H9 (cell line): ENCODE measurements at regions not wholly inside any gene's neighbourhood (a gene's known extent, or its start where the extent isn't known, plus 50 kb on each side); places are given as distances from the start of the nearest gene placed in this dataset.

Source experiments
- DNase-seq: peaks from one replicate; pipeline ENCODE4 v3.0.0-alpha.2; 2017
- H2AFZ ChIP-seq: one replicate; pipeline ENCODE4 v1.6.1; 2013; ENCODE audit warnings: mild to moderate bottlenecking, low read length, control low read depth, moderate library complexity
- H2AK5ac ChIP-seq: 2 replicates; pipeline ENCODE4 v1.6.1; 2013; ENCODE audit warnings: low read length, control low read depth, mixed read lengths; ENCODE audit not compliant: insufficient read length
- H2BK120ac ChIP-seq: one replicate; pipeline ENCODE4 v1.6.1; 2013; ENCODE audit warnings: low read depth, mild to moderate bottlenecking, low read length, control low read depth, inconsistent platforms; ENCODE audit not compliant: poor library complexity, severe bottlenecking
- H2BK12ac ChIP-seq: 2 replicates; pipeline ENCODE4 v1.6.1; 2013; ENCODE audit warnings: low read length, control low read depth, mixed read lengths, low read depth; ENCODE audit not compliant: insufficient read length
- H2BK15ac ChIP-seq: 2 replicates; pipeline ENCODE4 v1.6.1; 2013; ENCODE audit warnings: low read depth, low read length, control low read depth
- H2BK20ac ChIP-seq: one replicate; pipeline ENCODE4 v1.6.1; 2013; ENCODE audit warnings: low read depth, mild to moderate bottlenecking, low read length, control low read depth, inconsistent platforms; ENCODE audit not compliant: poor library complexity, severe bottlenecking
- H2BK5ac ChIP-seq: 2 replicates; pipeline ENCODE4 v1.6.1; 2013; ENCODE audit warnings: low read length, control low read depth, mixed read lengths; ENCODE audit not compliant: insufficient read length
- H3K14ac ChIP-seq: 2 replicates; pipeline ENCODE4 v1.6.1; 2013; ENCODE audit warnings: low read length, control low read depth; ENCODE audit not compliant: insufficient read depth
- H3K18ac ChIP-seq: 2 replicates; pipeline ENCODE4 v1.6.1; 2013; ENCODE audit warnings: low read depth, mild to moderate bottlenecking, mixed read lengths, low read length, control low read depth; ENCODE audit not compliant: insufficient read length
- H3K23ac ChIP-seq: 2 replicates; pipeline ENCODE4 v1.6.1; 2013; ENCODE audit warnings: low read length, control low read depth, mixed read lengths, low read depth; ENCODE audit not compliant: insufficient read length
- H3K23me2 ChIP-seq: 2 replicates; pipeline ENCODE4 v1.6.1; 2013; ENCODE audit warnings: low read depth, mild to moderate bottlenecking, mixed read lengths, low read length, control low read depth; ENCODE audit not compliant: insufficient read length, poor library complexity, severe bottlenecking
- H3K27ac ChIP-seq: 2 replicates; pipeline ENCODE4 v1.5.1; 2013; ENCODE audit warnings: low read length, control low read depth, mixed read lengths, low read depth; ENCODE audit not compliant: insufficient read length
- H3K27me3 ChIP-seq: 2 replicates; pipeline ENCODE4 v1.6.1; 2013; ENCODE audit warnings: low read length, control low read depth, inconsistent platforms; ENCODE audit not compliant: insufficient read depth
- H3K4ac ChIP-seq: 2 replicates; pipeline ENCODE4 v1.6.1; 2013; ENCODE audit warnings: low read depth, mild to moderate bottlenecking, control low read depth, inconsistent platforms, low read length, moderate library complexity
- H3K4me1 ChIP-seq: 2 replicates; pipeline ENCODE4 v1.6.1; 2013; ENCODE audit warnings: low read length, control low read depth, inconsistent platforms; ENCODE audit not compliant: insufficient read depth
- H3K4me2 ChIP-seq: 2 replicates; pipeline ENCODE4 v1.6.1; 2013; ENCODE audit warnings: low read length, control low read depth, mixed read lengths; ENCODE audit not compliant: insufficient read length, insufficient read depth
- H3K56ac ChIP-seq: 2 replicates; pipeline ENCODE4 v1.6.1; 2013; ENCODE audit warnings: low read depth, mild to moderate bottlenecking, mixed read lengths, low read length, control low read depth; ENCODE audit not compliant: insufficient read length
- H3K79me1 ChIP-seq: 2 replicates; pipeline ENCODE4 v1.6.1; 2013; ENCODE audit warnings: low read depth, mild to moderate bottlenecking, moderate library complexity, low read length, control low read depth, inconsistent platforms; ENCODE audit not compliant: insufficient read depth, poor library complexity, severe bottlenecking
- H3K79me2 ChIP-seq: 2 replicates; pipeline ENCODE4 v1.6.1; 2013; ENCODE audit warnings: low read length, control low read depth, inconsistent platforms; ENCODE audit not compliant: insufficient read depth
- H3K9ac ChIP-seq: 2 replicates; pipeline ENCODE4 v1.6.1; 2013; ENCODE audit warnings: low read length, control low read depth, mixed read lengths; ENCODE audit not compliant: insufficient read length; ENCODE audit errors: extremely low read depth
- H3K9me3 ChIP-seq: one replicate; pipeline ENCODE4 v1.6.1; 2013; ENCODE audit warnings: low read depth, low read length, inconsistent platforms; ENCODE audit not compliant: control insufficient read depth
- H3T11ph ChIP-seq: one replicate; pipeline ENCODE4 v1.6.1; 2013; ENCODE audit warnings: mild to moderate bottlenecking, low read length, control low read depth, inconsistent platforms
- H4K20me1 ChIP-seq: one replicate; pipeline ENCODE4 v1.6.1; 2013; ENCODE audit not compliant: control insufficient read depth, insufficient read length, insufficient read depth
- H4K5ac ChIP-seq: 2 replicates; pipeline ENCODE4 v1.6.1; 2013; ENCODE audit warnings: low read depth, mild to moderate bottlenecking, mixed read lengths, low read length, control low read depth; ENCODE audit not compliant: insufficient read length
- H4K8ac ChIP-seq: replicated peaks from 2 replicates; pipeline ENCODE4 v1.6.1; 2013; ENCODE audit warnings: low read length, control low read depth, mixed read lengths, low read depth; ENCODE audit not compliant: insufficient read length
- H4K91ac ChIP-seq: 2 replicates; pipeline ENCODE4 v1.6.1; 2013; ENCODE audit warnings: low read depth, mild to moderate bottlenecking, moderate library complexity, mixed read lengths, low read length, control low read depth; ENCODE audit not compliant: insufficient read length
- H3K27ac Mint-ChIP-seq, 3 experiments: 2 replicates in 2 of 3; 3 replicates in 1 of 3; pipeline ENCODE4 v1.8.0; 2020 to 2021; ENCODE audit warnings: mixed read lengths in 3 of 3, mild to moderate bottlenecking in 1 of 3, moderate library complexity in 1 of 3
- H3K27me3 Mint-ChIP-seq: 2 replicates; pipeline ENCODE4 v1.8.0; 2021; ENCODE audit warnings: low read depth, mild to moderate bottlenecking, moderate library complexity, mixed read lengths
- H3K36me3 Mint-ChIP-seq, 3 experiments: 2 replicates in 2 of 3; 3 replicates in 1 of 3; pipeline ENCODE4 v1.8.0; 2020 to 2021; ENCODE audit warnings: low read depth in 3 of 3, mixed read lengths in 3 of 3; ENCODE audit not compliant: insufficient read depth in 1 of 3
- H3K4me1 Mint-ChIP-seq, 2 experiments: 2 replicates each; pipeline ENCODE4 v1.8.0; 2020; ENCODE audit warnings: mixed read lengths in 2 of 2
- H3K4me3 Mint-ChIP-seq, 2 experiments: 2 replicates in 1 of 2; 3 replicates in 1 of 2; pipeline ENCODE4 v1.8.0; 2020 to 2021; ENCODE audit warnings: mild to moderate bottlenecking in 2 of 2, mixed read lengths in 2 of 2, moderate library complexity in 1 of 2
- H3K9me3 Mint-ChIP-seq, 2 experiments: 2 replicates in 1 of 2; 3 replicates in 1 of 2; pipeline ENCODE4 v1.8.0; 2020; ENCODE audit warnings: mild to moderate bottlenecking in 2 of 2, mixed read lengths in 2 of 2, moderate library complexity in 1 of 2
- TF ChIP-seq, protein P1 (sequence below): fragments of 200-600 bp; sonication (generic); conservative IDR thresholded peaks from 3 replicates; pipeline ENCODE4 v1.8.0; 2021; ENCODE audit warnings: antibody characterized with exemption, mild to moderate bottlenecking

DNA sequence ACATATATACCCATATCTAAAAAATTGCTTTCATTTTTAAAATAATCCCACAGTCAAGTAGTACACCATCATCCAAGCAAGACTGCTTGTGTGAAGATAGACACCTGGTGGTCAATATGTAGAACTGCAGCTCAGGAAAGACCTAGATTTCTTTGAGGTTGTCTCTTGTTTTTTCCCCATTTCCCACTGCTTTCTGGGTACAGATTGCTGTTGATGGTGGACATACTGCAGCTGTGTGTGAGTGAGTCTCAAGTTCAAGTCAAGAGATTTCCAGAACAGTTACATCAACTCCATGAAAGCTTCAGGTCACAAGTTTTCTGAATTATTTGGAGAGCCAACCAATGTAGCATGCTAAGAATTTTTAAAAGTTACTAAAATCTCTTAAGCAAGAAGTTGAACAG lies 306.4 kb downstream of the DUSP10 start:
- H3K4me1 ChIP-seq = no peaks in the 10 kb centered on the region
- no peak overlapping the region for H3K14ac ChIP-seq
- H3K79me2 ChIP-seq = no peaks in the 10 kb centered on the region
- H3T11ph ChIP-seq = no peak overlapping the region
- H3K27me3 Mint-ChIP-seq = peaks cover 20% of the 10 kb centered on the region
- no peaks in the 10 kb centered on the region for H3K79me1 ChIP-seq
- H3K18ac ChIP-seq = no peak overlapping the region
- H3K9me3 Mint-ChIP-seq = no peaks in the 10 kb centered on the region
- H2AK5ac ChIP-seq = no peak overlapping the region
- H4K20me1 ChIP-seq = no peaks in the 10 kb centered on the region
- no peak for DNase-seq
- H2BK12ac ChIP-seq = no peak overlapping the region
- no peaks in the 10 kb centered on the region for H3K36me3 Mint-ChIP-seq
- H3K27me3 ChIP-seq = no peaks in the 10 kb centered on the region
- H2AFZ ChIP-seq = no peak overlapping the region
- H3K9me3 ChIP-seq = no peaks in the 10 kb centered on the region
- H3K27ac ChIP-seq = no peak overlapping the region
- H3K56ac ChIP-seq = no peak overlapping the region
- no peak overlapping the region for H2BK15ac ChIP-seq
- no peak overlapping the region; a peak in 1 of 7 replicates for H3K27ac Mint-ChIP-seq
- no peaks in the 10 kb centered on the region for H3K23me2 ChIP-seq
- no peak overlapping the region for H4K8ac ChIP-seq
- H3K23ac ChIP-seq = no peak overlapping the region
- TF ChIP-seq, protein P1, sequence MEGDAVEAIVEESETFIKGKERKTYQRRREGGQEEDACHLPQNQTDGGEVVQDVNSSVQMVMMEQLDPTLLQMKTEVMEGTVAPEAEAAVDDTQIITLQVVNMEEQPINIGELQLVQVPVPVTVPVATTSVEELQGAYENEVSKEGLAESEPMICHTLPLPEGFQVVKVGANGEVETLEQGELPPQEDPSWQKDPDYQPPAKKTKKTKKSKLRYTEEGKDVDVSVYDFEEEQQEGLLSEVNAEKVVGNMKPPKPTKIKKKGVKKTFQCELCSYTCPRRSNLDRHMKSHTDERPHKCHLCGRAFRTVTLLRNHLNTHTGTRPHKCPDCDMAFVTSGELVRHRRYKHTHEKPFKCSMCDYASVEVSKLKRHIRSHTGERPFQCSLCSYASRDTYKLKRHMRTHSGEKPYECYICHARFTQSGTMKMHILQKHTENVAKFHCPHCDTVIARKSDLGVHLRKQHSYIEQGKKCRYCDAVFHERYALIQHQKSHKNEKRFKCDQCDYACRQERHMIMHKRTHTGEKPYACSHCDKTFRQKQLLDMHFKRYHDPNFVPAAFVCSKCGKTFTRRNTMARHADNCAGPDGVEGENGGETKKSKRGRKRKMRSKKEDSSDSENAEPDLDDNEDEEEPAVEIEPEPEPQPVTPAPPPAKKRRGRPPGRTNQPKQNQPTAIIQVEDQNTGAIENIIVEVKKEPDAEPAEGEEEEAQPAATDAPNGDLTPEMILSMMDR = peak; percentile 93
- peaks cover 0 to 16% of the 10 kb centered on the region in 2 experiments; a peak in 3 of 4 replicates for H3K4me1 Mint-ChIP-seq
- no peak overlapping the region for H2BK5ac ChIP-seq
- H3K9ac ChIP-seq = no peak overlapping the region
- no peak overlapping the region for H4K91ac ChIP-seq
- no peak overlapping the region for H3K4me3 Mint-ChIP-seq
- H4K5ac ChIP-seq = no peak overlapping the region
- H3K4me2 ChIP-seq = no peak overlapping the region
- no peak overlapping the region for H2BK20ac ChIP-seq
- H2BK120ac ChIP-seq = no peak overlapping the region
- no peak overlapping the region for H3K4ac ChIP-seq
